ENCODE measurements at regions not wholly inside any gene's neighbourhood (a gene's known extent, or its start where the extent isn't known, plus 50 kb on each side); places are given as distances from the start of the nearest gene placed in this dataset.

DNA sequence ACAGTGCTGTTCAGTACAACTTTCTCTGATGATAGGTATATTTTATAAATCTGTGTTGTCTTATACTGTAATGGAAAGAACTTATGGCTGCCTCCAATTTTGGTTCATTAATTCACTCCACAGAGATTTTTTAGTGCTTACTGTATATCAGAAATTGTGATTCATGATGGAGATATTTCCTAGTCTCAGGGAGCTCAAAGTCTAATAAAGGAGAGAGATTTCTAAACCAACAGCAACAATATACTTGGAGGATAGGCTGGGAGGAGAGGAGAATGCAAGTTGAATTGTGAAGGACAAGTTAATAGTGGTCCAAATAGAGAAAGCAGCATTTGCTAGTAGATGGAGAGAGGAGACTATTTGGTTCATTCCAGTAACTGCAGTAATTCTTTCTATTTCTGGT, 63.5 kb downstream of the TANC2 start:
- no peak for TF ChIP-seq CTCF (IDR thresholded peaks at IDR 0.05)
- Histone ChIP-seq H3K4me3 (no peak overlapping the region), H3K27me3 (replicated peaks; ENCODE audit: insufficient read depth) (no peaks in the 10 kb centered on the region), H3K36me3 (no peaks in the 10 kb centered on the region), H3K27ac (no peak overlapping the region), H3K9me3 (no peaks in the 10 kb centered on the region), H3K4me1 (ENCODE audit: control insufficient read depth in 1 of 2, low read depth in 2 of 2) (peaks cover 11 to 15% of the 10 kb centered on the region in 2 donors)
- ATAC-seq (ENCODE audit: insufficient number of reproducible peaks, low FRiP score, low read depth) = no peak
- no peak for DNase-seq (ENCODE audit: low spot score)

DNA sequence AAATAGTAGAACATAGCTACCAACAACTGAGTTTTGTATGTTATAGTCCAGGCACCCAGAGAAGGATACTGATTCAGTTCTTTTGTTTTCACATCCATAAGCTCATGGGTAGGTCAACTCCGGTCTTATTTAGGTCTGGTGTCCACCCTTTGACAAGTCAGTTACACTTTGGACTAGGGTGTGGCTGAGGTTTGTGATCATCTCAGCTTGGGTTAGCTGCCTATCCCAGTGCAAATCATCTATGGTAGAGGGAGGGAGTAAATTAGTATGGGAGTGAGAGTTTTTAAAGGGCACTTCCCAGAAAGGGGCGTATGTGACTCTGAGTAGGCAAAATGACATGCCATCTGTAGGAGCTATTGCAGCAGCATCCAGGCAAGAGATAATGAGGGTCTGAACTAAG, 66.1 kb downstream of the TANC2 start:
- no peak for TF ChIP-seq CTCF (IDR thresholded peaks at IDR 0.05)
- Histone ChIP-seq H3K4me1 (ENCODE audit: control insufficient read depth in 1 of 2, low read depth in 2 of 2) (peaks cover 11 to 15% of the 10 kb centered on the region in 2 donors), H3K36me3 (no peaks in the 10 kb centered on the region), H3K4me3 (no peak overlapping the region), H3K27ac (no peak overlapping the region), H3K27me3 (replicated peaks; ENCODE audit: insufficient read depth) (no peaks in the 10 kb centered on the region), H3K9me3 (no peaks in the 10 kb centered on the region)
- ATAC-seq (ENCODE audit: insufficient number of reproducible peaks, low FRiP score, low read depth) = no peak
- no peak for DNase-seq (ENCODE audit: low spot score)

GRCh38 chr17:63033142-63033541, 67.1 kb downstream of the TANC2 start:
- H3K9me3 ChIP-seq = no peaks in the 10 kb centered on the region
- peaks cover 11 to 15% of the 10 kb centered on the region in 2 donors for H3K4me1 ChIP-seq (ENCODE audit: control insufficient read depth in 1 of 2, low read depth in 2 of 2)
- TF ChIP-seq CTCF (IDR thresholded peaks at IDR 0.05) = no peak
- DNase-seq (ENCODE audit: low spot score) (no peak), ATAC-seq (ENCODE audit: insufficient number of reproducible peaks, low FRiP score, low read depth) (no peak)
- no peaks in the 10 kb centered on the region for H3K36me3 ChIP-seq
- H3K27me3 ChIP-seq (replicated peaks; ENCODE audit: insufficient read depth) = no peaks in the 10 kb centered on the region
- no peak overlapping the region for H3K27ac ChIP-seq
- H3K4me3 ChIP-seq = no peak overlapping the region

DNA sequence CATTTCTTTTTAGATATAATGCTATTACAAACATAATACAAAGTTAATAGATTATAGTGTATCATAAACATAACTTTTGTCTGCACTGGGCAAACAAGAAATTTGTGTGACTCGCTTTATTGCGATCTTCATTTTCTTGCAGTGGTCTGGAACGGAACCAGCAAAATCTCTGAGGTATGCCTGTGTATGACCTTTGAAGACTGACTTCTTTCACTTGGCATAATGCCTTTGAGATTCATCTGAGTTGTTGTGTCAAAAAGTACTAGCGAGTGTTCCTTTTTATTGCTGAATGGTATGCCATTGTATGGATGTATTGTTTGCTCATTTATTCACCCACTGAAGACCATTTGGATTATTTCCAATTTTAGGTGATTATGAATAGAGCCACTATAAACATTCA, 69.2 kb downstream of the TANC2 start:
- ATAC-seq (ENCODE audit: insufficient number of reproducible peaks, low FRiP score, low read depth) = no peak
- DNase-seq (ENCODE audit: low spot score) = no peak
- no peaks in the 10 kb centered on the region for H3K27me3 ChIP-seq (replicated peaks; ENCODE audit: insufficient read depth)

DNA sequence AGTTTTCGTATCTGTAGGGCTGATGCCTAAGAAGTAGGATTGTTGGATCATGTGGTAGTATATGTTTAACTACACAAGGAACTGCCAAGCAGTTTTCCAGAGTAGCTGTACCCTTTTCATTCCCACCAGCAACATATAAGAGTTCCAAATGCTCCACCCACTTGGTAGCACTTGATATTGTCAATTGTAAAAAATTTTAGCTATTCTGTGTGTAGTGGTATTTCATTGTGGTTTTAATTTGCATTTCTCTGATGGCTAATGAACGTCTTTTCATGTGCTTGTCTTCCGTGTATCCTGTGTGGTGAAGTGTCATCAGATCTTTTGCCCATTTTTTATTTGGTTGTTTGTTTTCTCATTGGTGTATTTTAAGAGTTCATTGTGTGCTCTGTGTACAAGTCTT, 69.7 kb downstream of the TANC2 start:
- DNase-seq (ENCODE audit: low spot score) (no peak), ATAC-seq (ENCODE audit: insufficient number of reproducible peaks, low FRiP score, low read depth) (no peak)
- no peaks in the 10 kb centered on the region for H3K9me3 ChIP-seq
- no peak overlapping the region for H3K4me3 ChIP-seq
- no peaks in the 10 kb centered on the region for H3K36me3 ChIP-seq
- no peak overlapping the region for H3K27ac ChIP-seq
- H3K4me1 ChIP-seq (ENCODE audit: control insufficient read depth in 1 of 2, low read depth in 2 of 2) = peaks cover 2 to 5% of the 10 kb centered on the region in 2 donors
- TF ChIP-seq CTCF (IDR thresholded peaks at IDR 0.05) = no peak
- no peaks in the 10 kb centered on the region for H3K27me3 ChIP-seq (replicated peaks; ENCODE audit: insufficient read depth)

More for the DNA sequence above, 69.2 kb downstream of the TANC2 start:
- no peaks in the 10 kb centered on the region for H3K9me3 ChIP-seq
- H3K4me3 ChIP-seq = no peak overlapping the region
- H3K36me3 ChIP-seq = no peaks in the 10 kb centered on the region
- H3K4me1 ChIP-seq (ENCODE audit: control insufficient read depth in 1 of 2, low read depth in 2 of 2) = peaks cover 6% of the 10 kb centered on the region in 2 donors
- no peak overlapping the region for H3K27ac ChIP-seq
- TF ChIP-seq CTCF (IDR thresholded peaks at IDR 0.05) = no peak
